ENCODE measurements at regions not wholly inside any gene's neighbourhood (a gene's known extent, or its start where the extent isn't known, plus 50 kb on each side); places are given as distances from the start of the nearest gene placed in this dataset.

GRCh38 chr13:73411067-73411809 lies 352.4 kb downstream of the KLF5 start:
- TF ChIP-seq EZH2 (IDR thresholded peaks at IDR 0.05; ENCODE audit: borderline replicate concordance, low read length) (no peak), CTCF (conservative IDR thresholded peaks at IDR 0.05 in 1 of 2, IDR thresholded peaks at IDR 0.05 in 1 of 2; ENCODE audit: extremely low read depth in 1 of 2, insufficient read depth in 1 of 2, low read depth in 1 of 2, low read length in 2 of 2) (no peak)

Data from mammary epithelial cell (primary cell).